Hippocampal formation (tissue), 2 donors: ENCODE measurements at regions not wholly inside any gene's neighbourhood (a gene's known extent, or its start where the extent isn't known, plus 50 kb on each side); places are given as distances from the start of the nearest gene placed in this dataset.
A peak's percentile ranks its signal among the peaks of the same experiment; 100 is the strongest.
"Not testable (repeated sequence)": the region's sequence is repeated elsewhere in the genome, so short reads cannot be mapped to it uniquely, and the experiment has no call there.

Experiments
- DNase-seq, 2 donors: peaks; one replicate each; lab custom pipeline; 2025; lab: John Stamatoyannopoulos, UW

GRCh38 chr1:73770109-73770905 lies 427.7 kb downstream of the LRRIQ3 start:
- no peak for DNase-seq

GRCh38 chr1:73766786-73767348 lies 431.1 kb downstream of the LRRIQ3 start:
- no peak for DNase-seq

- no peak for DNase-seq
Measured at GRCh38 chr1:73765551-73766233, 432.3 kb downstream of the LRRIQ3 start.

GRCh38 chr1:73761559-73761958 lies 436.4 kb downstream of the LRRIQ3 start:
- no peak for DNase-seq

- no peak for DNase-seq
Measured at GRCh38 chr1:73759011-73759410, 439.0 kb downstream of the LRRIQ3 start.

GRCh38 chr1:73756817-73757216 lies 441.2 kb downstream of the LRRIQ3 start:
- DNase-seq: no peak

GRCh38 chr1:73755649-73756048 lies 442.3 kb downstream of the LRRIQ3 start:
- DNase-seq: no peak

- DNase-seq: no peak
Measured at GRCh38 chr1:73749996-73750395, 448.0 kb downstream of the LRRIQ3 start.

- no peak for DNase-seq
Measured at GRCh38 chr1:73744985-73745384, 453.0 kb downstream of the LRRIQ3 start.

GRCh38 chr1:73736125-73736524 lies 461.9 kb downstream of the LRRIQ3 start:
- DNase-seq: no peak

- DNase-seq: no peak
Measured at GRCh38 chr1:73727036-73727435, 470.9 kb downstream of the LRRIQ3 start.

GRCh38 chr1:73722055-73722454 lies 475.9 kb downstream of the LRRIQ3 start:
- DNase-seq: no peak

- DNase-seq: no peak
Measured at GRCh38 chr1:73717976-73718375, 480.0 kb downstream of the LRRIQ3 start.

- DNase-seq: no peak
Measured at GRCh38 chr1:73711089-73711488, 486.9 kb downstream of the LRRIQ3 start.

- DNase-seq: no peak
Measured at GRCh38 chr1:73701826-73702225, 496.1 kb downstream of the LRRIQ3 start.

- DNase-seq: no peak
Measured at GRCh38 chr1:73676186-73676585, 521.8 kb downstream of the LRRIQ3 start.

- DNase-seq: peak in 1 of 2 donors; percentile 17
Measured at GRCh38 chr1:73674945-73675561, 522.9 kb downstream of the LRRIQ3 start.

- DNase-seq: no peak
Measured at GRCh38 chr1:73673971-73674370, 524.0 kb downstream of the LRRIQ3 start.

GRCh38 chr1:73671530-73671929 lies 526.4 kb downstream of the LRRIQ3 start:
- no peak for DNase-seq

- DNase-seq: not testable (repeated sequence)
Measured at GRCh38 chr1:73667959-73668358, 530.0 kb downstream of the LRRIQ3 start.

- no peak for DNase-seq
Measured at GRCh38 chr1:73662526-73662925, 535.5 kb downstream of the LRRIQ3 start.

- DNase-seq: no peak
Measured at GRCh38 chr1:73659136-73659535, 538.8 kb downstream of the LRRIQ3 start.

- no peak for DNase-seq
Measured at GRCh38 chr1:73654714-73655113, 543.3 kb downstream of the LRRIQ3 start.
